Iris pigment epithelial cell (primary cell): ENCODE measurements at regions not wholly inside any gene's neighbourhood (a gene's known extent, or its start where the extent isn't known, plus 50 kb on each side); places are given as distances from the start of the nearest gene placed in this dataset.
"Not testable (repeated sequence)": the region's sequence is repeated elsewhere in the genome, so short reads cannot be mapped to it uniquely, and the experiment has no call there.

Experiments
- DNase-seq: peaks from one replicate; pipeline ENCODE4 v3.0.0-alpha.2; 2011; ENCODE audit warnings: low read depth

DNA sequence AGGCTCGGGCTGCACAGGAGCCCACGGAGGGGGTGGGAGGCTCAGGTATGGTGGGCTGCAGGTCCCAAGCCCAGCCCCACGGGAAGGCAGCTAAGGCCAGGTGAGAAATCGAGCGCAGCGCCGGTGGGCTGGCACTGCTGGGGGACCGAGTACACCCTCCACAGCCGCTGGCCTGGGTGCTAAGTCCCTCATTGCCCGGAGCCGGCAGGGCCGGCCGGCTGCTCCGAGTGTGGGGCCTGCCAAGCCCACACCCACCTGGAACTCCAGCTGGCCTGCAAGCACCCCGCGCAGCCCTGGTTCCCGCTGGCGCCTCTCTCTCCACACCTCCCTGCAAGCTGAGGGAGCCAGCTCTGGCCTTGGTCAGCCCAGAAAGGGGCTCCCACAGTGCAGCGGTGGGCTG lies 137.4 kb upstream of the PKP2 start:
- not testable (repeated sequence) for DNase-seq

DNA sequence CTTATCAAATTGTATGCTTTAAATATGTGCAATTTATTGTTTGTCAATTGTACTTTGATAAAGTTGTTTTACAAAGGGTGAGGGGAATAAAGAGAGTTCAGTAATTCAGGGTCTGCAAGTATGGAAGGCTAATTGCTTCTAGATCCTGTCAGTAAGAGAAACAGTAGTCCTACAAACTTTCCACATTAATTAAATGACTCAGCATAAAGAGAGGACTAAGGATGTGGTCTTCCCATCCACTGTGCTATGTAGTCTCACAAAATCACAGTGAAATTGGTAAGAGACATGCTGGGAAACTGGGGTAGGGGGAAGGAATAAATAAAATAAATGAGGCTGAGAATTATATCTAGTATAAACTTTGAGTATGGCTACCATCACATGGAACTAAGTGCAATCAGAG lies 130.2 kb upstream of the PKP2 start:
- no peak for DNase-seq

DNA sequence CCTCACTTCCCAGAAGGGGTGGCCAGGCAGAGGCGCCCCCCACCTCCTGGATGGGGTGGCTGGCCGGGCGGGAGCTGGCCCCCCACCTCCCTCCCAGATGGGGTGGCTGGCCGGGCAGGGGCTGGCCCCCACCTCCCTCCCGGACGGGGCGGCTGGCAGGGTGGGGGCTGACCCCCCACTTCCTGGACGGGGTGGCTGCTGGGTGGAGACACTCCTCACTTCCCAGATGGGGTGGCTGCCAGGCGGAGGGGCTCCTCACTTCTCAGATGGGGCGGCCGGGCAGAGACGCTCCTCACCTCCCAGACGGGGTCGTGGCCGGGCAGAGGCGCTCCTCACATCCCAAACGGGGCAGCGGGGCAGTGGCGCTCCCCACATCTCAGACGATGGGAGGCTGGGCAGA lies 126.1 kb upstream of the PKP2 start:
- DNase-seq, result not testable (repeated sequence)

DNA sequence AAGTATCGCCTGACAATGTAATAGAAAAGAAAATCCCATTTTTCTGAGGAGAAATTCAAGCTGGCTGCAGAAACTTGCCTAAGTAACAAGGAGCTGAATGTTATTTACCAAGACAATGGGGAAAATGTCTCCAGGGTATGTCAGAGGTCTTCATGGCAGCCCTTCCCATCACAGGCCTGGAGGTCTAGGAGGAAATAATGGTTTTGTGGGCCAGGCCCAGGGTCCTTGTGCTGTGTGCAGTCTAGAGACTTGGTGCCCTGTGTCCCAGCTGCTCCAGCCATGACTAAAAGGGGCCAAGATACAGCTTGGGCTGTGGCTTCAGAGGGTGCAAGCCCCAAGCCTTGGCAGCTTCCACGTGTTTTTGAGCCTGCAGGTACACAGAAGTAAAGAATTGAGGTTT lies 120.5 kb upstream of the PKP2 start:
- DNase-seq, result not testable (repeated sequence)

DNA sequence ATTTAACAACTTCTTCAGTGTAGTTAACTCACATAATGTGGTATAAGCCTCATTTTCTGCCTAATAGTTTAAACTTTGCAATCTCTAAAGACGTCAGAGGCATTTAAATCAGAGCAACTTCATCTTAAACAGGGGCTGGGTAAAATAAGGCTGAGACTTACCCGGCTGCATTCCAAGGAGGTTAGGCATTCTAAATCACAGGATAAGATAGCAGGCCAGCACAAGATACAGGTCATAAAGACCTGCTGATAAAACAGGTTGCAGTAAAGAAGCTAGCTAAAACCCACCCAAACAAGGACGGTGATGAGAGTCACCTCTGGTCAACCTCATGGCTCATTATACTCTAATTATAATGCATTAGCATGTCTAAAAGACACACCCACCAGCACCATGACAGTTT lies 115.6 kb upstream of the PKP2 start:
- no peak for DNase-seq

DNA sequence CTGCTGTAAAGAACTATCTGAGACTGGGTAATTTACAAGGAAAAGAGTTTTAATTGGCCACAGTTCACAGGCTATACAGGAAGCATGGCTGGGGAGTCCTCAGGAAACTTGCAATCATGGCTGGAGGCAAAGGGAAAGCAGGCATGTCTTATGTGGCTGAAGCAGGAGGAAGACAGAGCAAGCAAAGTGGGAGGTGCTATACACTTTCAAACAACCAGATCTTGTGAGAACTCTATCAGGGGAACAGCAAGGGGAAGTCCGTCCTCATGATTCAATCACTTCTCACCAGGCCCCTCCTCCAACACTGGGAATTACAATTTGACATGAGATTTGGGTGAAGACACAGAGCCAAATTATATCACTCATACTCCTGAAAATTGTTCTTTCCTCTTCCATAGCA lies 109.5 kb upstream of the PKP2 start:
- no peak for DNase-seq

DNA sequence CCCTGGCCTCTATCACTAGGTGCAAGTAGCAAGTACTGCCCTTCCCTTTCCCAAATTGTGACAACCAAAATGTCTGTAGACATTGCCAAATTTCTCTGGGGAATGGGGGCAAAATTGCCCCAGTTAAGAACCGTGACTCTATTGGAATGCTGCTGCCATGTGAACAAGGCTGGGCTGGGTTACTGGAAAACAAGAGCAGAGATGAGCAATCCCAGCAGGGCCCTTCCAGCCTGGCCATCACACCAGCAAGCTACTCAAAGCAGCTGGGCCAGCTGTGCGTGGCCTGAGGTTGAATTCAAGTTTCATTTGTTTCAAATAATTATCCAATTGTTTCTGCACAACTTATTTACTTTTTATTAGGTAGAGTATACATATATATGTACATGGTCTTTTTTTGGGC lies 103.4 kb upstream of the PKP2 start:
- no peak for DNase-seq

DNA sequence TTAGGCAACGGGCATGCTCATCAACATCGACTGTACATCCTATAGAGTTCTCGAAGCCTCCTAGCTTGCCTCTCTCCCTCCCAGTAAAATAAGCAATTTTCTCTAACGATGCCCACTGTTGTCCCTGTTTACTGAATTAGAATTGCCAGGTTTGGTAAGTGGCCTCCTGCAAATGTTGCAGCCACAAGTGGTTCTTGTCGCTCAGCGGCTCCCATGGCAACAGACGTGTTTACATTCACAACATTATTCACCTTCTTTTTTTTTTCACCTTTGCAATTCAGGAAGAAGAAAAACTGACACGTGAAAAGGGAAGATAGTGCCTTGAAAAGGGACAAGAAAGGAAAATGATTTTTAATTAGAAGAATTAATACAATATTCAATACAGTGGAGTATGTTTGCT lies 100.9 kb upstream of the PKP2 start:
- DNase-seq, result no peak

DNA sequence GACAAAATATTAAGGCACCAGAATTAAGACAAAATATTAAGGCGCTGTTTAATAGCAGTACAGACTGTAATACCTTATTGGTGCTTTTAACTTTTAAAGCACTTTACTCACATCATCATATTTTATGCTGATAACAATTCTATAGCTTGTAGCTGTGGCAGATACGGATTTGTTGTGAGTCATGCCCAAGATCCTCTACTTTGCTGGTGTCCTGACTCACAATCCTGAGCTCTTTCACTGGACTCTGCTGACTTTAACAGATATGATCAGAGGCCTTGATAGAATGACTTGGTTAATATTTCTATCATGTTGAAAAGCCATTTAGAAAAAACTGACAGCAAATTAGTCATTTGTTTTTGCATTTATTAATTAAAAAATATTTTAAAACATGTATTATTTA lies 99.0 kb upstream of the PKP2 start:
- peak; percentile 21 for DNase-seq

DNA sequence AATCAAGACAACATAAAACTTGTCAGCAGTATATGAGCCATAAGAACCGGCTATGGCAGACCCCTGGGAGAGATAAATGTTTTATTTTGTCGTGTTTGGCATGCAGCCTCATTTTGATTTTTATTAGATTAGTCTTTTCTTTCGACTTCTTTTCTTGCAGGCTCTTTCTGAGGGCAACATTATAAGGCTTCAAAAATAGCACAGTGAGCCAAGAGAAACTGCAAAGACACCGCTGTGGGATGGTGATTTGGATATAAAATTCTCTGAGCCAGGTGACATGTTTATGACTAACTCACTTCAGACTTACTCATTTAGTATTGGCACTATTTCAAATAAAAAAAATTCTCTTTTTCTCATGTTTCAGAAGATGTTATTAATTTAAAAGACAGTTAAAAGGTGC lies 96.8 kb upstream of the PKP2 start:
- no peak for DNase-seq

DNA sequence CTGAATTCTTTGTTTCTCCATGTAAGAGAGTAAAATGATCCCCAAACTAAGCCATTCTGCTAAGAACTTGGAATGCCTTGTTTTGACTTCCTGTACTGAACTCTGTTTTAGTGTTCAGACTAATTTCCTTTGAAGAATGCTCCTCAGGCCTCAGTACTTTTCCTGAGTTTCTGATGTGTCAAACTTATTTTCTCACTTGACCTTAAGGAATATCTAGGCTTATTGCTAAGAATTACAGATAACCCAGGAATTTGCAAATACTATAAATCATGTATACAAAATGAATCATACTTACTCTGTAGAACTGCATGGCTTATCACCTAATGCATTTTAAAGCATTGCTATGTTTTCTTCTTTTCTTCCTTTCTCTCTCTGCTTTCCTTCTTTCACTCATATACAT lies 93.1 kb upstream of the PKP2 start:
- DNase-seq, result no peak

DNA sequence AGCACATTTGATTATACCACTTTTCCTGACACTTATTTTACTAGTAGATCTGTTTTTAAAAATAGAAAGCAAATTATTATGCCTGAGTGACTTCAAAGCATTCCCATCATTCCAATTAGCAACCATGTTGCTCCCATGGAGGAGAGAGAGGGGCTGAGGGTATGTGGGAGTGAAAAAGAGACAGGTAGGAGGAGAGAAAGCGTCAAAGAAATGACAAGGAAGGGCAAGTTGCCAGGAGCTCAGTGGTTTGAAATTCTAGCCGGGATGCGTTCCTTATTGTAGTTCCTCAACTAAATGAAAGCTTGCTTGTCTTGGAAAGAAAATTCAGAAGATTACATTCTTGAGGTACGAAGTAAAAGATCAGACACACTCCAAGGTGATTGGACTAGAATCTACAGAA lies 92.4 kb upstream of the PKP2 start:
- DNase-seq, result peak; percentile 18

DNA sequence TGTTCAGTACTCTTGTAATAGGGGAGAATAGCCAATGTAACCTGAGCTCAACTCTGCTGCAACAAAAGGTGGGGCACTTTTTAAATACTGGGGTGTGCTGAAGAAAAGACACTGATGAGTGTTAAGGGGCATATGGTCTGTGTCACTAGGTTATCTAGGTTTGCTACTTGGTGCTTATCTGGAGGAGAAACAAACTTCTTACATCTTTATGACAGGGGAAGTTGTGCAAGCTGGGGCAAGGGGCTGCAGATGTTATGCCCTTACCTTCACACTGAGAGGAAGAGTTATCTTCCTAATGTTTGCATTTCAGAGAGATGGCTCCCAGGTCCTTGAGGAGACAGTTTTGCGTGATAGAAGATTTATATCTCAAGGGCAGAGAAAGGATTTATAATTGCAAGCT lies 90.9 kb upstream of the PKP2 start:
- DNase-seq, result no peak

DNA sequence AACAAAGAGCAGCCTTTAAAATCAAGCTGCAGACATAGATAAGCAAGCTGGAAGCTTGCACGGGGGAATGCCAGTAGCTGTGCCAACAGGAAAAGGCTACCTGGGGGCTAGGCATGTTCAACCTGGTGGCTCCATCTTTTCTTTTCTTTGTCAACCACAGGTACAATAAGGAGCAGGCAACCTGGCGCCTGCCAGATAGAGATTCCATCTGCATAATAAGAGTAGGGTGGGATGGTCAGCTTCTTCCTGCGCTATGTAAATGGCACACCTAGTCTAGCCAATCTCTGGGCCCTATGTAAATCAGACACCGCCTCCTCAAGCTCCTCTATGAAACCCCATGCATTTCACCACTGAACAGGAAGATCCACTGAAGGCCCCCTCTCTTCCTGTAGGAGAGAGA lies 87.4 kb upstream of the PKP2 start:
- no peak for DNase-seq

DNA sequence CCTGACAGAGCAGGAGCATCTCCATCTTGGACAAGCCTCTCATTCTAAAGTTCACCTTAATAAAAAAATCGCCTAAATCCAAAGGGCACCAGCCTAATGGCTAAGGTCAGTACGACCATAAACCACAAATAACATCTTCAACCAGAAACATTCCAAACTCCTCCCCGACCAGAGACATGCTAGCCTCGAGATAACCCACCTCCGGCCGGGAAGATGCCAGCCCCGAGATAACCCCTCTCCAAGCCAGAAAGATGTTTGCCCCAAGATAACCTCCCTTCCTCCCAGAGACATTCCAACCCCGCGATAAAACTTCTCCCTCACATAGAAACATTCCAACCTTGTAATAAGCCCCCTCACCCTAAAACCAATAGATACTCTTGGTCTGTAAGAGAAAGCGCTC lies 86.8 kb upstream of the PKP2 start:
- no peak for DNase-seq

DNA sequence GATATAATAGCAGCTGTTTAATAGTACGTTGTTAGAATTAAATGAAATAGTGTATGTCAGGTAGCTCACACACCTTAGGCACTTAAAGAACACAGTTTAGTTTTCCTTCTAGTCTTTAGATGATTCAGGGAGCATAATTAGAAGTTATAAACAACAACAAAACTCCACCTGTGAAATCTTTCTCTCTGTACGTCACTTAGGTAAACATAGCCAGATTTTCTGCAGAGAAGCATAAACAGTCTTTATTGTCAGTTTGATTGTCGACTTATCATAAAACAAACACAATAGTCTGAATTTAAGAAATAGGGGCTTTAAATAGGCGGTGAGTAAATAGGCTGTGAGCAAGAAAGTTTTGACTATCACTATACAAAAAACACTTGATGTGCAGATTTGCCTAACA lies 84.6 kb upstream of the PKP2 start:
- DNase-seq, result no peak

DNA sequence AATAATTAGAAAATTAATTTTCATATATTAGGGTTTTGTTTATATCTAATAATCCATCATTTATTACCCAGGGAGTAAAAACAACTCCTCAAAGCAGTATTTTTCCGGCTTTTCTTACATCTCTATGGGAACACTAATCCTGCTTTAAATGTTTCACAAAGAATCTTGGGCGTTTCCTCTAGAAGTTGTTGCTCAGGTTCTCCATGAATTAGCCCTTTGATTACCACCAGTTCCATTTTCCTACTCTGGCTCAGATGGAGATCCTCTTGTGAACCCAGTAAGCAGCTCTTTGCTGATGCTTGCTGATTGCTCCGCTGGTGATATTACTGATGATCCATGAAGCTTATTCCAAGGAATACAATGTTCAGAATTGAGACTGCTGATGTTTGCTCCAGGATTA lies 78.5 kb upstream of the PKP2 start:
- no peak for DNase-seq

DNA sequence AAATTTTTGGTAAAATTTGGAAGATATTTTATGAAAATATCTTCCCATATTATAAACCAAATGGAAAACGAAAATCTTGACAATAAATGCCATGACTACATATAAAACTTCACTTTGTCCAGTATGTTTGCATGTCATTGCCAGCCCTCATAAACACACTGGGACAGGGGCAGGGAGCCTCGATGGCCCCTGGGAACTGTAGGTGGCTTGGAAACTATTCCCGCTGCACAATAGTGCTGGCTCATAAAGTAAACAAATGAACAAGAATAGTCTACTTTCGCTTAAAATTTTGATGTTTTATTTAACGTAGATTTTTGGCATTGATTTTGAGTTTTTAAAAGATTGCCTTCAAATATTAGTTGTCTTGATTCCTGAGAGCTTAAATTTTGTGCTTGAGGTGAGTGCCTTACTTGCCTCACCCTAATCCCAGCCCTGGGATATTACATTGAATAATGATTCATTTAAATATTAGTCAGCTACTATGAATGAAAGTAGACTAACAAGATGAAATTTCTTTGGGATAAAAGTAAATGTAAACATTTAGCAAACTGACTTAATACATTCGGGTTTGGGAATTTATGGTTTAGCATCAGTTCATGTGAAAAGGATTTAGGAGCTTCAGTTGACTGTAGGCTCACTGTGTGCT lies 74.0 kb upstream of the PKP2 start:
- DNase-seq, result no peak

DNA sequence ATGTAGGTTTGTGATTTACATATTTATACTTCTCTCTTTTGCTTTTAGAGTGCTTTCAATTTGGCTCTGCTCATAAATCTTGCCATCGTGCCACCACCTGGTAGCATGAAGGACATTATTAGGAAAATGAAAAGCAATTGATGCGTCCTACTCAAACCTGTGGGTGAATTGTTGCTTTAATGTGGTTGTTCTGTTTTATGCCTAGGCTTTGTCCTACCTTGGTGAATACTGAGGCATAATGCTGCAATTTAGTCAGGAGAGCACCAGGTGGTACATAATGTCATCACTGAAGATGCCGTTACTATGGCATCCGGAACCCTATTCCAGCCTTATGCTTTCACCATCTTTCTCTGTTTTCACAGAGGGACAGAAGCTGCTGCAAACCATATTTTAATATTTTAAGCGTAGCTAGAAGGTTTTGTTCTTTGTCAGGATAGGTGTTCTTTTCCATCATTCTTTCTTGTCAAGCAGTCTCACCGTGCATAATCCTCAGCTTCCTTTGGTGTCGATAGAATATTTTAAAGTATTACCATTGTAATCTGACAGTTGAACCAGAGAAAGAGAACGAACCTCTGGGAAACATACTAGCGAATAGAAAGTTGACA lies 68.5 kb upstream of the PKP2 start:
- DNase-seq, result no peak

DNA sequence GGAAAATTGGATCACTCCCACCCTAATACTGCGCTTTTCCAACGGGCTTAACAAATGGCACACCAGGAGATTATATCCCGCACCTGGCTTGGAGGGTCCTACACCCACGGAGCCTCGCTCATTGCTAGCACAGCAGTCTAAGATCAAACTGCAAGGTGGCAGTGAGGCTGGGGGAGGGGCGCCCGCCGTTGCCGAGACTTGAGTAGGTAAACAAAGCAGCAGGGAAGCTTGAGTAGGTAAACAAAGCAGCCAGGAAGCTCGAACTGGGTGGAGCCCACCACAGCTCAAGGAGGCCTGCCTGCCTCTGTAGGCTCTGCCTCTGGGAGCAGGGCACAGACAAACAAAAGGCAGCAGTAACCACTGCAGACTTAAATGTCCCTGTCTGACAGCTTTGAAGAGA lies 59.8 kb upstream of the PKP2 start:
- not testable (repeated sequence) for DNase-seq

DNA sequence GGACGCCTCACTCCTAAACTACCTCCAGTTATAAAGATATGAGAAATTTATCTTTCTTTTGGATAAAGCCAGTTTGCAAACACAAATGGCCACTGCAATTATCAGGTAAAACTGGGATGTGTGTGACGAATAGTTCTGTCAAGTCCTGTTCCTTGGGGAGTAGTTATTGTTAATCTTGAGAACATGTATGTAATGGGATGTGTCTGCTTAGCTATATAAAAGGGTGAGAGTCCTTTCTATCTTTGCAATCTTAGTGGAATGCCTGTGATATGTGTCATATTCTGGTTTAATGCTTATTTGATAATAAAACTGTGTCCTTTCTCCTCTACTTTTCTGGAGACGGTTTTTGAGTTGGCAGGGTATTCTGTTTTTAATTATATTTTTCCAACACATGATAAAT lies 56.1 kb upstream of the PKP2 start:
- DNase-seq, result no peak

DNA sequence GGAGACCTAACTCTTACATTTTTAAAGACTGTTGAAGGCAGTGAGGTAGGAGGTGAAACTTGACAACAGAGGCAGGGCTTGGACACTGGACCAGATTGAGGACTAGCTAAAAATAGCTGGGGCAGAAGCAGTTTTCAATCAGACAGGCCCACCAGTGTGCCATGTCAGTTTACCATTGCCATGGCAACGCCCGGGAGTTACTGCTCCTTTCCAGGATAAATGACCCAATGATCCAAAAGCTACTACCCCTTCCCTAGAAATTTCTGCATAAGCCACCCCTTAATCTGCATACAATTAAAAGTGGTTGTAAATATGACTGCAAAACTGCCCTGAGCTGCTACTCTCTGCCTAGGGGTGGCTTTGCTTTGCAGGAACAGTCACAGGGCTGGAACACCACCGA lies 53.2 kb upstream of the PKP2 start:
- no peak for DNase-seq

DNA sequence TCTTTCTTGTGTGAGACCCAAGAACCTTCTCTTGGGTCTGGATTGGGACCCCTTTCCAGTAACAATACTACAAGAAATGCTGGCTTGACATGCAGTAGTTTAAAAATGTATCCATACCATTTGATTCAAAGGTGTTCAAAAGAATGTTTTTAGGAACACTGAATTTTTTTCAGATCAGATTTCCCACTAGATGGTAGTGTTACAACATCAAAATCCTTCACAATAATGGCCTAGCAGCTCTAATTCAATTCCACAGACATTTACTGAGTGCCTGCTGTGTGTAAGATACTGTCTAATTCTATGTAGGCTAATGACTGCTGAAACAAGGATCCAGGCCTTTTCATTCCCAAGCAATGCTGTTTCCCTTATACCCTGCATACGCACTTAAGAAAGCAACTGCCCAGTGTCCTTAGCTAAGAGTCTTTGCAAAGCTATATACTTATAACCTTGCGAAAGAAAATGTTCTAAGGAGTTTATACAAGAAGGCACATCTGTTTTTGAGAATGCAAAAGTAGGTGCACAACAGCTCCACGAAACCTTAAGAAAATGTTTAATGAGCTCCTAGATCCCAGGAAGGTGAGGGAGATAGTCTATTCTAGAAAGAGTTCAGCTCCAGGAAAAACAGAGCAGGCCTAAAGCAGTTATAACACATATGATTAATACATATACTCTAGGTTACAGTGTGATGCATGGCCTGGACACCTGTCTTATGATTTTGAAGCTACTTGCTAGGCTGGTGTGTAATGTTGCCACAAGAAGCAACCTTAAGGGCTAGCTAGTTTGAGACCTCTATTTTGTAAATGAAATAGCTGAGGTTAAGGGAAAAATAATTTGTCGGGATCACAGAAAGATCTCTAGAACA lies 50.9 kb upstream of the PKP2 start:
- peak; percentile 28 for DNase-seq
